GM12878 (cell line): ENCODE measurements at regions not wholly inside any gene's neighbourhood (a gene's known extent, or its start where the extent isn't known, plus 50 kb on each side); places are given as distances from the start of the nearest gene placed in this dataset.

Experiments used
- ATAC-seq: fragments of 200-7000 bp; cut with Tn5 transposase; 3 replicates; pipeline ENCODE4 v1.9.1; 2020; ENCODE audit warnings: mild to moderate bottlenecking, moderate library complexity
- BruUV-seq: library from RNA; stranded (reverse); fragments of 400-500 nt; replicated peaks from 2 replicates; lab custom pipeline; 2021; lab: Mats Ljungman, UMichigan
- CTCF ChIA-PET: fragments of 300-600 bp; sonication (Branson Sonifier 250); formaldehyde crosslinking; extraction: SDS; loops from one replicate; lab custom pipeline; 2021; ENCODE audit warnings: inconsistent platforms; lab: Yijun Ruan, JAX
- POLR2A ChIA-PET: fragments of 350-600 bp; formaldehyde crosslinking; extraction: SDS; loops from one replicate; lab custom pipeline; 2021; ENCODE audit warnings: inconsistent platforms; lab: Charles Lee
- RAD21 ChIA-PET: fragments of 300-600 bp; sonication (Branson Sonifier 250); formaldehyde crosslinking; loops from one replicate; lab custom pipeline; 2023; ENCODE audit warnings: antibody characterized with exemption; ENCODE audit not compliant: unreplicated experiment; lab: Charles Lee
- SMC1A ChIA-PET: fragments of 300-600 bp; sonication (Branson Sonifier 250); formaldehyde crosslinking; loops from one replicate; lab custom pipeline; 2023; ENCODE audit not compliant: unreplicated experiment, uncharacterized antibody; lab: Charles Lee
- DNase-seq: peaks from one replicate; pipeline ENCODE4 v3.0.0-alpha.2; 2011; ENCODE audit warnings: low read depth, low spot score
- FAIRE-seq: peaks from 3 replicates; lab custom pipeline; 2011; peaks lifted over from hg19 to GRCh38; lab: Jason Lieb, UNC
- H2AFZ ChIP-seq: 2 replicates; pipeline ENCODE4 v1.6.0; 2011; ENCODE audit warnings: low read depth, low read length, control low read depth; ENCODE audit not compliant: control insufficient read depth
- H3K27ac ChIP-seq: 2 replicates; pipeline ENCODE4 v1.5.1; 2011; ENCODE audit warnings: control low read depth; ENCODE audit not compliant: control insufficient read depth, insufficient read depth
- H3K27me3 ChIP-seq, 2 experiments: replicated peaks in 1 of 2; 2 replicates each; pipeline versions ENCODE4 v1.6.0 to v1.6.1; 2011; ENCODE audit warnings: low read length in 1 of 2; ENCODE audit not compliant: control insufficient read depth in 2 of 2, insufficient read depth in 2 of 2
- H3K36me3 ChIP-seq, 2 experiments: 2 replicates each; pipeline ENCODE4 v1.5.1; 2011; ENCODE audit warnings: low read length in 1 of 2; ENCODE audit not compliant: control insufficient read depth in 2 of 2, insufficient read depth in 2 of 2
- H3K4me1 ChIP-seq: 2 replicates; pipeline ENCODE4 v1.6.1; 2011; ENCODE audit warnings: mild to moderate bottlenecking, low read length, moderate library complexity, mixed read lengths; ENCODE audit not compliant: control insufficient read depth, insufficient read depth
- H3K4me2 ChIP-seq: 2 replicates; pipeline ENCODE4 v1.6.0; 2011; ENCODE audit warnings: control low read depth; ENCODE audit not compliant: control insufficient read depth, insufficient read depth
- H3K4me3 ChIP-seq: fragments of 200-600 bp; sonication (generic); 2 replicates; pipeline ENCODE4 v1.5.1; 2016
- H3K79me2 ChIP-seq: 2 replicates; pipeline ENCODE4 v1.6.0; 2011; ENCODE audit warnings: low read length; ENCODE audit not compliant: control insufficient read depth, insufficient read depth
- H3K9ac ChIP-seq: 2 replicates; pipeline ENCODE4 v1.8.0; 2011; ENCODE audit warnings: low read length, control low read depth, mixed read lengths; ENCODE audit not compliant: control insufficient read depth, insufficient read depth
- H3K9me3 ChIP-seq: replicated peaks from 3 replicates; pipeline ENCODE4 v1.5.1; 2011; ENCODE audit warnings: mild to moderate bottlenecking, low read length; ENCODE audit not compliant: control insufficient read depth, insufficient read depth
- H4K20me1 ChIP-seq: 2 replicates; pipeline ENCODE4 v1.6.0; 2011; ENCODE audit not compliant: control insufficient read depth, insufficient read depth
- ATF7 ChIP-seq: fragments of 450-650 bp; IDR thresholded peaks from 2 replicates; pipeline ENCODE4 v1.6.1; 2016; ENCODE audit warnings: low read depth, mild to moderate bottlenecking
- CBFB ChIP-seq: IDR thresholded peaks from 2 replicates; pipeline ENCODE4 v1.6.1; 2016; ENCODE audit warnings: antibody characterized with exemption, low read depth
- CREB1 ChIP-seq: IDR thresholded peaks from 2 replicates; pipeline ENCODE4 v1.6.1; 2012; ENCODE audit warnings: low read depth, mild to moderate bottlenecking, inconsistent platforms
- CTCF ChIP-seq, 3 experiments: IDR thresholded peaks in 2 of 3; conservative IDR thresholded peaks in 1 of 3; 2 replicates each; pipeline ENCODE4 v1.5.1; 2011; ENCODE audit warnings: low read depth in 3 of 3, low read length in 3 of 3, mild to moderate bottlenecking in 3 of 3, control low read depth in 2 of 3, moderate library complexity in 2 of 3, inconsistent platforms in 1 of 3, mixed read lengths in 1 of 3; ENCODE audit not compliant: control insufficient read depth in 2 of 3, insufficient read depth in 1 of 3; ENCODE audit errors: extremely low read depth in 1 of 3
- E2F8 ChIP-seq: fragments of 450-650 bp; IDR thresholded peaks from 2 replicates; pipeline ENCODE4 v1.6.1; 2018; ENCODE audit warnings: mild to moderate bottlenecking, low read depth, moderate library complexity; ENCODE audit not compliant: partially characterized antibody
- EED ChIP-seq: sonication (generic); IDR thresholded peaks from 2 replicates; pipeline ENCODE4 v1.6.1; 2016; ENCODE audit warnings: antibody characterized with exemption, low read depth
- FOS ChIP-seq: IDR thresholded peaks from 3 replicates; pipeline ENCODE4 v1.6.1; 2011; ENCODE audit warnings: borderline replicate concordance; ENCODE audit not compliant: insufficient read length; ENCODE audit errors: extremely low read depth
- FOXM1 ChIP-seq: IDR thresholded peaks from 2 replicates; pipeline ENCODE4 v1.6.1; 2012; ENCODE audit warnings: low read depth, mild to moderate bottlenecking, inconsistent platforms, low read length, moderate library complexity
- IRF3 ChIP-seq: fragments of 450-650 bp; IDR thresholded peaks from 2 replicates; pipeline ENCODE4 v1.6.1; 2014; ENCODE audit warnings: mild to moderate bottlenecking
- JUNB ChIP-seq: IDR thresholded peaks from 2 replicates; pipeline ENCODE4 v1.6.1; 2016; ENCODE audit warnings: antibody characterized with exemption, mild to moderate bottlenecking
- RELA ChIP-seq: fragments of 450-650 bp; IDR thresholded peaks from 2 replicates; pipeline ENCODE4 v1.8.0; 2014; ENCODE audit warnings: borderline replicate concordance; ENCODE audit not compliant: partially characterized antibody
- RFX5 ChIP-seq: IDR thresholded peaks from 2 replicates; pipeline ENCODE4 v1.6.1; 2011; ENCODE audit warnings: low read depth, low read length, improper control_type of control experiment
- SMARCA5 ChIP-seq: fragments of 450-650 bp; IDR thresholded peaks from 2 replicates; pipeline ENCODE4 v1.6.1; 2017; ENCODE audit warnings: mild to moderate bottlenecking
- TAF1 ChIP-seq: IDR thresholded peaks from 2 replicates; pipeline ENCODE4 v1.6.1; 2011; ENCODE audit warnings: mild to moderate bottlenecking, low read depth, low read length, borderline replicate concordance
- ZNF687 ChIP-seq: fragments of 450-650 bp; IDR thresholded peaks from 2 replicates; pipeline ENCODE4 v1.6.1; 2017; ENCODE audit warnings: mild to moderate bottlenecking, moderate library complexity
- WGBS: methylation state at CpG from one replicate; pipeline ENCODE4 v1.1.6; 2016; ENCODE audit warnings: low lambda C conversion rate; ENCODE audit not compliant: insufficient replicate concordance, insufficient coverage; ENCODE audit errors: missing lambda C conversion rate; 5-methylcytosine and 5-hydroxymethylcytosine counted together
- in situ Hi-C: fragments of 300-500 bp; cut with MboI; formaldehyde crosslinking; loops from 9 replicates; pipeline ENCODE4 v1.14.3; 2018; ENCODE audit warnings: mixed read lengths
- intact Hi-C: fragments of 100-400 bp; cut with micrococcal nuclease; formaldehyde crosslinking; loops from one replicate; pipeline ENCODE4 v1.14.2; 2022; ENCODE audit not compliant: unreplicated experiment

GRCh38 chr21:16358784-16359183 is 629.0 kb downstream of the USP25 start:
- in situ Hi-C loops, result no loop called here
- no TSS peak for BruUV-seq
- H3K4me2 ChIP-seq, result no peak overlapping the region
- intact Hi-C loops, result no loop called here
- no peak overlapping the region for H2AFZ ChIP-seq
- H3K4me3 ChIP-seq, result no peak overlapping the region
- ChIA-PET RAD21 (no interaction called here), POLR2A (no interaction called here), CTCF (no interaction called here), SMC1A (no interaction called here)
- no peaks in the 10 kb centered on the region for H3K9me3 ChIP-seq
- no peaks in the 10 kb centered on the region for H3K4me1 ChIP-seq
- H3K27me3 ChIP-seq, result no peaks in the 10 kb centered on the region
- H3K79me2 ChIP-seq, result no peaks in the 10 kb centered on the region
- FAIRE-seq, result no peak
- H3K9ac ChIP-seq, result no peak overlapping the region
- DNase-seq, result no peak
- no peaks in the 10 kb centered on the region for H4K20me1 ChIP-seq
- H3K36me3 ChIP-seq, result no peaks in the 10 kb centered on the region
- no peak overlapping the region for H3K27ac ChIP-seq
- TF ChIP-seq CTCF (IDR thresholded peaks at IDR 0.05 in 2 of 3, conservative IDR thresholded peaks at IDR 0.05 in 1 of 3; ENCODE audit: control insufficient read depth in 2 of 3, extremely low read depth in 1 of 3, insufficient read depth in 1 of 3, low read depth in 3 of 3, low read length in 3 of 3), result no peak
- TF ChIP-seq ATF7, result no peak
- no peak for TF ChIP-seq E2F8
- no peak for TF ChIP-seq RELA
- TF ChIP-seq TAF1, result no peak
- TF ChIP-seq CBFB, result no peak
- no peak for TF ChIP-seq FOS
- no peak for TF ChIP-seq SMARCA5
- no peak for TF ChIP-seq CREB1
- no peak for TF ChIP-seq IRF3
- no peak for TF ChIP-seq RFX5
- no peak for TF ChIP-seq ZNF687
- TF ChIP-seq JUNB, result no peak
- TF ChIP-seq FOXM1, result no peak
- TF ChIP-seq EED, result no peak
- WGBS, result 35% methylated on average over 2 of the region's 2 CpGs
- ATAC-seq, result no peak
